NB4 (cell line): ENCODE measurements at regions not wholly inside any gene's neighbourhood (a gene's known extent, or its start where the extent isn't known, plus 50 kb on each side); places are given as distances from the start of the nearest gene placed in this dataset.

Experiments used
- DNase-seq: peaks from one replicate; pipeline ENCODE4 v3.0.0; 2010; ENCODE audit warnings: low read depth
- H3K4me3 ChIP-seq: one replicate; pipeline ENCODE4 v1.5.1; 2011; ENCODE audit warnings: mild to moderate bottlenecking, low read depth, low read length, moderate library complexity
- MYC ChIP-seq: IDR thresholded peaks from 2 replicates; pipeline ENCODE4 v1.6.1; 2011; ENCODE audit warnings: low read depth, low read length
- POLR2A ChIP-seq: IDR thresholded peaks from 2 replicates; pipeline ENCODE4 v1.6.1; 2011; ENCODE audit warnings: mild to moderate bottlenecking; ENCODE audit not compliant: insufficient read length; ENCODE audit errors: extremely low read depth
- TF ChIP-seq, protein P1 (sequence below): IDR thresholded peaks from one replicate; pipeline ENCODE4 v1.5.1; 2012; ENCODE audit warnings: low read depth, low read length
- TF ChIP-seq, protein P2 (sequence below): IDR thresholded peaks from 2 replicates; pipeline ENCODE4 v1.6.1; 2011; ENCODE audit warnings: low read depth, low read length

DNA sequence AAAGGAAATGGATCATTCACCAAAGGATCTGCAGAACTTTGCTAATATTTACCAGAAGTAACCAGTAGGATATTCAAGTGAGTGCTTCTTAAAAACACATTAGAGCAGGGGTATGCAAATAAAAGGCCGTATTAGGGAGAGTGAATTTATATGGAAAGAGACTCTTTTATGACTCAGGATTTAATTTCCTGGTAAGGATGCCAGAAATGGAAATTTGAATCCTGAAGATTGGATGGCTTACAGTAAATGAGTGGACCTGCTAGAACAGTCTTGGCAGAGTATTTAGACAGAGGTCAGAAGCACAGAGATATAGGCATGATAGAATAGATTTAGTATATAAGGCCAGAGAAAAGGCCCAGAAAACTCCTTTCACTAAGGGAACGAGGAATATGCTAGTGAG is 201.6 kb downstream of the SLITRK5 start:
- no peak overlapping the region for H3K4me3 ChIP-seq
- TF ChIP-seq, protein P1, sequence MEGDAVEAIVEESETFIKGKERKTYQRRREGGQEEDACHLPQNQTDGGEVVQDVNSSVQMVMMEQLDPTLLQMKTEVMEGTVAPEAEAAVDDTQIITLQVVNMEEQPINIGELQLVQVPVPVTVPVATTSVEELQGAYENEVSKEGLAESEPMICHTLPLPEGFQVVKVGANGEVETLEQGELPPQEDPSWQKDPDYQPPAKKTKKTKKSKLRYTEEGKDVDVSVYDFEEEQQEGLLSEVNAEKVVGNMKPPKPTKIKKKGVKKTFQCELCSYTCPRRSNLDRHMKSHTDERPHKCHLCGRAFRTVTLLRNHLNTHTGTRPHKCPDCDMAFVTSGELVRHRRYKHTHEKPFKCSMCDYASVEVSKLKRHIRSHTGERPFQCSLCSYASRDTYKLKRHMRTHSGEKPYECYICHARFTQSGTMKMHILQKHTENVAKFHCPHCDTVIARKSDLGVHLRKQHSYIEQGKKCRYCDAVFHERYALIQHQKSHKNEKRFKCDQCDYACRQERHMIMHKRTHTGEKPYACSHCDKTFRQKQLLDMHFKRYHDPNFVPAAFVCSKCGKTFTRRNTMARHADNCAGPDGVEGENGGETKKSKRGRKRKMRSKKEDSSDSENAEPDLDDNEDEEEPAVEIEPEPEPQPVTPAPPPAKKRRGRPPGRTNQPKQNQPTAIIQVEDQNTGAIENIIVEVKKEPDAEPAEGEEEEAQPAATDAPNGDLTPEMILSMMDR = no peak
- no peak for TF ChIP-seq MYC
- TF ChIP-seq, protein P2, sequence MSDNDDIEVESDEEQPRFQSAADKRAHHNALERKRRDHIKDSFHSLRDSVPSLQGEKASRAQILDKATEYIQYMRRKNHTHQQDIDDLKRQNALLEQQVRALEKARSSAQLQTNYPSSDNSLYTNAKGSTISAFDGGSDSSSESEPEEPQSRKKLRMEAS = no peak
- no peak for TF ChIP-seq POLR2A

DNA sequence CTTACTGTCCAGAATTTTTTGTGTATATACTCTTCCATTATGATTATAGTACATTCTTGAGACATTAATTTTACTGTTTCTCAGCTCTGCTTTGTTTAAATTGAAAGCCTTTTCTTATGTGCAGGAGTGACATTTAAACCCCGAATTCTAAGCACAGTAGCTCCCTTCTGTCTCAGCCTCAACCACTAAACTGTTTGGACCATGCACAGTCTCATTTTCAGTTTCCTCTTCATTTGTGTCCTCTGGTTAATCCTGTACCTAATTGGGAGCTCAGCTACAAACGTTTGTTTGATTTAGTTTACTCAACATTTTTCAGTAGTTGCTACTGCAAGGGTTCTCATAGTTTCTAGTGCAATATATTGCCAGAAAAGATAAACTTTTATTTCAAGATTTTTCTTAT is 206.3 kb downstream of the SLITRK5 start:
- DNase-seq = no peak
- H3K4me3 ChIP-seq = no peak overlapping the region
- TF ChIP-seq MYC (no peak), POLR2A (no peak)
- TF ChIP-seq, protein P1 = no peak
- TF ChIP-seq, protein P2 = no peak

More for the DNA sequence above, 201.6 kb downstream of the SLITRK5 start:
- DNase-seq = no peak

DNA sequence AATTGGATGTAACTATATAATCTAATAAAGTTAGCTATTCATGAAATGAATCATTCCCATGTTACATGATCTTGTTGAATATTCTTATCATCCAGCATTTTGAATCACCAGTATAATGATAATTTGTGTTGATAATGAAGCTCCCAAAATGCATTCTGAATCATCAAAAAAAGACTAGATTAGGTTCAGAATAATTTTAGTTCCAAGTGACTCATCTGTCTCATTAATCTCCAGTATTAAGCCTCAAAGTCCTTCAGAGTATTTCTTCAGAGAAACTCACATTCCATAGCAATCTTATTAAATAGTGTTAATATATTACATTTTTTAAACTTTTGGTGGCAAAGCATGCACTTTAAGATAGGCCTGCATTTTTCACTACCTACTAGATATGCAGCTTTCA is 207.5 kb downstream of the SLITRK5 start:
- no peak for DNase-seq
- H3K4me3 ChIP-seq = no peak overlapping the region
- no peak for TF ChIP-seq MYC
- no peak for TF ChIP-seq POLR2A
- TF ChIP-seq, protein P2 = no peak
- TF ChIP-seq, protein P1 = no peak

DNA sequence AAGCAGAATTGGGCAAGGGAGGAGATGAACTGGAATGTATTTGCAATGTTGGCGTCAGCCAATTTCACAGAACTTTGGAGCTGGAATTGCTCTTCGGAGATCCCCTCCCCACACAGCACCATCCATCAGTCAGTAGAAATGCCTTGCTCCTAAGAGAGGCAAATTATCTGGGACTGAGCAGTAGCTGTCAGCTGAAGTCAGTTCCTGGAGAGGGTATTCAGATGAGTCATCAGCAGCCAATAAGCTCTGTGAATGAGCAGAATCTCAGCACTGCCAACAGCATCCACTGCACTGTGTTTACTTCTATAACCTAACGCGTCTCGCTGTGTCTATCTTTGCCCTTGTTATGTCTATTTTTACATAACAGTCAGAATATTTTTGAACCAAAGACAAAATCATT is 213.7 kb downstream of the SLITRK5 start:
- H3K4me3 ChIP-seq = no peak overlapping the region
- DNase-seq = no peak
- TF ChIP-seq POLR2A = no peak
- TF ChIP-seq, protein P2 = no peak
- TF ChIP-seq, protein P1 = no peak
- TF ChIP-seq MYC = no peak

DNA sequence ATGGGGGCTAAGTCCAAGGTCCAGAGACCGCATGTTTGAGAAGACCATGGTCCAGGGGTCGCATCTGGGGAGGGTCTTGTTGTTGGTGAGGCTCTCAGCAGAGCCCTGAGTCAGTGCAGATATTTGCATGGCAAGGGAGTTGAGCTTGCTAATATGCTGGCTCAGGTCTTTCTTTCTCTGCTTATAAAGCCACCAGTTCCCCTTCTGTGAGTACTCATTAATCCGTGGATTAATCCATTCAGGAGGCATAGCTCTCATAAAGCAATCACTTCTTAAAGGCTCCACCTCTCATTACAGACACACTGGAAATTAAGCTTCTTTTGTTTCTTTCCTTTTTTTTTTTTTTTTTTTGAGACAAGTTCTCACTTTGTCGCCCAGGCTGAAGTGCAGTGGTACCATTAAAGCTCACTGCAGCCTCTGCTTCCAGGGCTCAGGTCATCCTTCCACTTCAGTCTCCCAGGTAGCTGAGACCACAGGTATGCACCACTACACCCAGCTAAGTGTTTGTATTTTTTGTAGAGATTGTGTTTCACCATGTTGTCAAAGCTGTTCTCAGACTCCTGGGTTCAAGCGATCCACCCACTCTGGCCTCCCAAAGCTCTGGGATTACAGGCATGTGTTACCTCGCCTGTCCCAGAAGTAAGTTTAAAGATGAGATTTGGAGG is 216.4 kb downstream of the SLITRK5 start:
- DNase-seq = no peak
- no peak for TF ChIP-seq MYC
- TF ChIP-seq, protein P1 = no peak
- TF ChIP-seq, protein P2 = no peak
- no peak for TF ChIP-seq POLR2A
- H3K4me3 ChIP-seq = no peak overlapping the region

DNA sequence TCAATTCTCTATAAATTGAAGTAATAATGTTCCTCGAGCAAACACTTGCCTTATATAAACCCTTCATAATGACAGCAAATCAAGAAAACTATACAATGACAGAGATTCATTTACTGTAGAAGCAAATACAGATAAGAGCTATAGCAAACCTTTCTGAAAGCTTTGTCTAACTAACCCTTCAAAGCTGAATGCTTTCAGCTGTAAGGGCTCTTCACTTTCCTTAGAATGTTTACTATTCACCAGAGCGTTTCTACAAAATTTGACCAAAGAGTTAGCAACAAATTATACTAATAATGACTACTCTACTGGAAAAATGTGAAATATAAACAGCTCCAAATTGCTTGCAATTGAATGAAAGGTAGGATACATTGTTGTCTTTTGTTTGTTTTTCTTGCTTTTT is 218.1 kb downstream of the SLITRK5 start:
- TF ChIP-seq POLR2A (no peak), MYC (no peak)
- TF ChIP-seq, protein P2 = no peak
- TF ChIP-seq, protein P1 = no peak
- no peak for DNase-seq

More for the DNA sequence above, 218.1 kb downstream of the SLITRK5 start:
- H3K4me3 ChIP-seq = no peak overlapping the region
